GM21423 (cell line): ENCODE measurements at regions not wholly inside any gene's neighbourhood (a gene's known extent, or its start where the extent isn't known, plus 50 kb on each side); places are given as distances from the start of the nearest gene placed in this dataset.

Experiments
- ATAC-seq: cut with Tn5 transposase; IDR thresholded peaks from one replicate; pipeline ENCODE4 v1.9.1; 2021; ENCODE audit warnings: mild to moderate bottlenecking, moderate library complexity; ENCODE audit not compliant: unreplicated experiment

DNA sequence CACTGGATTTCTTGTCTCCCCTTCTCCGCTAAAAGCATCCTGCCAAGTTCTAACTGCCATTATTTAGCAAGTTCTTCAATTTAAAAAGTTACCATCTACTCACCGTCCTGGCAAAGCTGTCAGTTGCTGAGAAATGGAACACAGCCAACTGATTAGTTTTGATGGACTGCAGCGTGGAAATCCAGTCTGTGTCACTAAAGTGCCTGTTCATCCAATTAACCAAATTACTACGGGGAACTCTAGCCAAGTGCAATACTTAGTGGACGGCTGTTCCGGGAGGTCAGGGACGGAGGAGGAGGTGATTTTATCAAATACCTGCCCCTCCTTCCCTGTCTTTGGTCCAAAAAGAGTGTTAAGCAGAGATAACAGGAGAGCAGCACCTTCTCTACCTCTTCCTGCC is 260.7 kb downstream of the MAF start:
- no peak for ATAC-seq

DNA sequence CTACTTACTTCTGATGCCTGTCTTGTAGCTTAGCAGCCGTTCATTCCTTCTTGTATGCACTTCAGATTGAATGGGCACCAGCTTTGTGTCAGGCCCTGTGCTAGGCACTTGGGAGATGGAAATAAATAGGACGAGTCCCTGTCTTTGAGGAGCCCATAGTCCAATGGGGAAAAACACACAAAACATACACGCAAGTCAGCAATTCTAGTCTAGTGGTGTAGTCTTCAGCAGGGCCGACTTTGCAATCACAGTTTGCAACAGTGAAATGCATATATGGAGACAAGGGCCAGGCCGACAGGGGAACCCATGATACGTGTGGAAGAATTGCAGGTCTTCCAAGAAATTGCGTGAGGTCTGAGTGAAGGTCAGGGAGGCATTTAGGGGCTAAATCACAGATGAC is 262.6 kb downstream of the MAF start:
- ATAC-seq: no peak

DNA sequence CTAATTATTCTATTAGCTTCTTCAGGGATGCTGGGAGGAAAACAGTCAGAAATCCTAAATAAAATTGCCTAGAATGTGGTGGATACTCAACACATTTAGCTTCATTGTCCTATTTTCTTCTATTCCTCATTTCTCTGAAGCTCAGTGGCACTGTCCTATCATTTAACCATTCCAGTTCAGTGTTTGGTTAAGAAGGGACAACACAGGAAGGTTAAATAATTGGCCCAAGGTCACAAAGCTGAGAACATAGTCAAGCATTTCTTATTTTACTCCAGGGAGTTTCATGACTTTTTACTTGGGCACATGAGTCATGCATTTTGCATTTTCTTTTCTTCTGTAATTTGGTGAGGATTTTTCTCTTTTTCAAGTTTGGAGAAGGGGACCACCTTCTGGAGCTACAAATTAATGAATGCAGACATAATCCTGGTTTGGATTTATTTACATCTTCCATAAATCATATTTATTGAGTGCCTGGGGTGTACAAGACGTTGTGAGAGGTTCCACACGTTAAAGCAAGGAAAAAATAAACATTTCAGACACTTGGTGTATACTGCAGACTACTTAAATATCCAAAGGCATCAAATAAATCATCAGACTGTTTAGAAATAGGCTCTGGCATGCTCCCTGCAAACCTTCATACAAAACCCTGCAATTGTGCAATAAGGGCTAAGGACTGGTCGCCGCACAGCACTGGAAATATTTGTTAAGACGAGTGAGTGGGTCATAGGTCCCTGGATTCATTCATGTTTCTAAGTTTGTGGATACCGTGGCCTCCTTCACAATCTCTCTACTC is 263.9 kb downstream of the MAF start:
- no peak for ATAC-seq

DNA sequence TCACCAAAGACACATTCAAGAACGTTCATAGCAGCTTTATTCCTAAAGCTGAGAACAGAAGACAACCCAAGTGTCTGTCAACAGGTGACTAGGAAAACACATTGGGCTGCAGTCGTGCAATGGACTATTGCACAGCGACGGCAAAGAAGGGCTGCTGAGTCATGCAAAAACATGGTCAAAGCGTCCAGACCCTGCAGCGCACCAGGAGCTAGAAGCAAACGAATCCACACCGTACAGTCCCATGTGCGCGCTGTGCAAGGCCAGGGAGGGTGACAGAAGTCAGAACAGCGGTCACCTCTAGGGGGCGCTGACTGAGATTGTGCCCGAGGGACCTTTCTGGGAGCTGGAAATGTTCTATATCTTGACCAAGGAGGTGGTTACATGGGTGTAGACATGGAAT is 266.4 kb downstream of the MAF start:
- no peak for ATAC-seq

- no peak for ATAC-seq
Observed at GRCh38 chr16:79331066-79331465, 269.5 kb downstream of the MAF start.

DNA sequence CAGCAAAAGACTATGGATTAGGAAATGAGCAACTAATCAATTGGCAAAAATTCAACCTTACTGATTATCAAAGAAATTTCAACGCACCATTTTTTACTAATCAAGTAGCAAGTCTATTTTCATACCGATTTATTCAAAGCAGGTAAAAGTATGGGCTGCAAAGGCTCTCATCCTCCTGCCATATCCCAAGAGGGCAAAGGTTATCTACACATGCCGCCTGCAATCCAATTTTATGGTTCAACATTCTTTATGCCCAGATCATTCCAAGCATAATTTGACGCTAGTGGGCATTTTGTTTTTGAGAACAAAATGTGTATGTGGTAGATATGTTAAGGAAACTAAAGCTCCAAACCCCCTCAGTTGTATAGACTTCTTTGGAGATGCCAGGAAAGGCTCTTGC is 270.6 kb downstream of the MAF start:
- ATAC-seq: no peak

GRCh38 chr16:79329166-79329521 is 271.4 kb downstream of the MAF start:
- ATAC-seq: no peak

DNA sequence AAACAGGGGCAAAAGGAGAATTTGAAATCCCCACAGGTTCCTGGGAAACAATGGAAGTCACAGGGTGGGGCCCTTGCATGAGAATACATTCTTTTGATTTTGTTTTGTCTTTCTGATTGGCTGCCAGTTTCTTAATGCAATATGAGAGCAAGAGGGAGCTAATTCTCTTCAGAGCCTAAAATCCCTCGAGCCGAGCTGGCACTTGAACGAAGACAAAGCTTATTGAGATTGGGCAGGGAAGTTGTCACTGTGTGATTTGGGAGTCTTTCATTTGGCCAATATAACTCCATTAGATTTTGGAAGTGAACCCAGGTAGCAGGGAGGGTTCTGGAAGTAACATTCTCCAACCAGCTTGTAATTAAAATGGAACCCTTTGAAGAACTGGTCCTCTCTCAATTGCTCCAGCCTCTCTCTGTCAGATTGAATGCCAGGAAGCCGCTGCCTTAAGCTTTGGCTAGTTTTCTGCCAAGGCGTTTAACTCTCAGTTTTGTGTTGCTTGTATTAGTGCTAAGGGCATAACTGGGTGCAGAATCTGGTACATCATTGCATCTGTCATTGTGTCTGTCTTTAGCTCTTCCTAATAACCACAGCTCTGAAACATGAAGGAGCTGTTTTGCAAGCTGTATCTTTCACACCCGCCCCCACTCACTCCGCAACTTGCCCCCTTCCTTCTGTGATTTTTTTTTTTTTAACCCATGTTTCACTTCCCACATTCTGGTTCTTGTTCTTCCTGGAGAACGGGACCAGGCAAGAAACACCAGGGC is 272.0 kb downstream of the MAF start:
- ATAC-seq: no peak

DNA sequence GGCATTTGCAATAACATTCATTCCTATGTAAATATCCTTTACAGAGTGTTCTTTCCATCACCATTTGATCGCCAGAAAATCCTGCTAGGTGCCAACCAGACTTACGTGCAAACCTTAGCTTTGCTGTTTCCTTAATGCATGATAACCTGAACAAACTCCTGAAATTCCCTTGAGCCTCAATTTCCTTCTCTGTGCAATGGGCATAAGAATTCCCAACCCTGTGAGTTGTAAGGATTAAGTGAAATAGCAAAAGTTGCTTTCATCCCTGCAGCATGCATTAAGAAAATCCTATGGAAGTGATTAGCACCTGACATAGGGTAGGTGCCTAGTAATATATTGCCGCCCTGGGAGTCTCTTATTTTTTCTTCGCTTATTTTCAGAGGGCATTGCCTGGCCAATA is 272.7 kb downstream of the MAF start:
- ATAC-seq: no peak

DNA sequence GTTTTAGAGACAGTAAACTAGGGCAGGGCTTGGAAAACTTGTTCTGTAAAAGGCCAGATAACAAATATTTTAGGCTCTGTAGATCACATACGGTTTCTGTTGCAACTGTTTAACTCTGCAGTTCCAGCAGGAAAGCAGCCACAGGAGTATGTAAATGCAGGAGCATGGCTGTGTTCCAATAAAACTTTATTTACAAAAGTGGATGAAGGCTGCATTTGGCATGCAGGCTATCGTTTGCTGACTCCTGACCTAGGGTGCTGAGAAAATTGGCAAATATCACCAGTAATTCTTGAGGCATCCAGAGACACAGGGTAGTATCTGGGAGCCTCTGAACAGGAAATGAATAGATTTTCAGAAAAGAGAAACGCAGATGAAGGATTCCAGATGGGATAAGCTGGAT is 274.0 kb downstream of the MAF start:
- ATAC-seq: no peak

GRCh38 chr16:79325226-79325945 is 275.2 kb downstream of the MAF start:
- ATAC-seq: no peak

- ATAC-seq: no peak
Observed at GRCh38 chr16:79320956-79321355, 279.6 kb downstream of the MAF start.

GRCh38 chr16:79318143-79318899 is 282.2 kb downstream of the MAF start:
- no peak for ATAC-seq

DNA sequence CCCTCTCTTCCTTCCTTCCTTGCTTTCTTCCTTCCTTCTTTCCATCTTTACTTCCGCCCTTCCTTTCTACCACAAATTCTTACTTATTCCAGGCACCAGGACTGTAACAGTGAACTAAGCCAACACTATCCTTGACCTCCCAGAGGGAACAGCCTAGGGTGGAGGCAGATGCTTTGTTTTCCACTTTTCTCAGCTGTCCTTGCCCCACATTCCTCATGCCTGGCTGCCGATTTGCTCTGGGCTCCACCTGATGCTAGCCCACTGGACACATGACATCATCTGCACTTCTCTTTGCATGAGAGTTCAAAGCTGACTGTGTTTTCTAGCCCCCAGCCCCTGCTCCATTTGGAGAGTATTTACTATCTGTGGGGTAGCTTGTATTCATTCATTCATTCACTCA is 283.0 kb downstream of the MAF start:
- no peak for ATAC-seq

- no peak for ATAC-seq
Observed at GRCh38 chr16:79317026-79317425, 283.5 kb downstream of the MAF start.

DNA sequence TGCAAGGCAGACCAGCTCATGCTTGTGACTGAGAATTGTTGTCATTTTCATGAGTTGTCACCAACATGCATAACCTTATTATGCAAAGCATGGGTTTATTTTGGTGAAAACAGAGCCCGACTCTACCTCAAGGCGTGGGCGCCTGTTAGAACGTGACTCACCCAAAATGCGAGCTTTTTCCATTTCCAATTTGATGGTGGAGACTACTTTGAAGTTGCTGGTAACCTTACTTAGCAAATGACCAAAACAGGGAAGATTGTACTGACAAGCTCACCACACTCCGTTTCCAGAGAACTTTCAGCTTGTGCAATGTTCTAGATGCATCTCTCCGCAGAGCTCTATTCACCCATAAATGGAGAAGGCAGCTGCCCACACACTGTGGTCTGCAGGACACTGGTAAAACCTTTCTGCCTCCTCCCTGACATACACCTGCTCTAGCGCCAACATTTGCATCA is 284.5 kb downstream of the MAF start:
- no peak for ATAC-seq

GRCh38 chr16:79312502-79312901 is 288.0 kb downstream of the MAF start:
- ATAC-seq: no peak

DNA sequence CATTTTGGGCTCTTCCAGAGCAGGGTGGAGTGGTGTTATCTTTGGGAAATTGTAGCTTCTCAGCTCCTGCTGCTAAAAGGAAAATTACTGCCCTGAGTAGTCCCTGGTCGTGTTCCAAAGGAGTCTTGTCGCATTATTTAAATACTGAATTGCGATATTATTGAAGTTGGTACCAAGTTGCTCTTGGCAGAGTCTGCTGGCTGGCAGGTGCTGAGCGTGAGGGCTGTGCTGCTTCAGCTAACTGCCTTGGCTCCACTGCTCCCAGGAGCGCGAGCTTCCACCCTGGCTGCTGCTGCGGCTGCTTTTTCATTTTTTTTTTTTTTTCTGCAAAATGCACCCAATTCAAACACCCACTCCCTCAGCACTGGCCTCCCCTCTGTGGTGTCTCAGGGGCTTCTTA is 289.8 kb downstream of the MAF start:
- no peak for ATAC-seq

- no peak for ATAC-seq
Observed at GRCh38 chr16:79309606-79310005, 290.9 kb downstream of the MAF start.

DNA sequence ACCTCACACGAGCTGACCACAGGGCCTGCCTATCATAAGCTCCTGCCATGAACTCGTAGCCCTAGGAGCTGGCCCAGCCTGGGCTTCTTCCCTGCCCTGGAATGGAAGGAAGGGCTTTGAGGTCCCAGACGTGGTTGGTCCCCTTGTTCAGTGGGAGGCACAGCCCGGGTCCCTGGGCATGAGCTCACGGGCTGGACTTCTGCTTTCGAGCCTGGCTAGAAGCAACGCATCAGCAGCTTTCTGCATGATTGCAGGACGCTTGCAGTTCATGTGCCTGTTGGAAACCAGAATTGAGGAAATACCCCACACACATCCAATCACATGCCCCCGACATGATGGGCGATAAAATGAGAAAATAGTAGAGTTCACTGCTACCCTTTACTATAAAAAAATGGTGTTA is 293.3 kb downstream of the MAF start:
- ATAC-seq: no peak

DNA sequence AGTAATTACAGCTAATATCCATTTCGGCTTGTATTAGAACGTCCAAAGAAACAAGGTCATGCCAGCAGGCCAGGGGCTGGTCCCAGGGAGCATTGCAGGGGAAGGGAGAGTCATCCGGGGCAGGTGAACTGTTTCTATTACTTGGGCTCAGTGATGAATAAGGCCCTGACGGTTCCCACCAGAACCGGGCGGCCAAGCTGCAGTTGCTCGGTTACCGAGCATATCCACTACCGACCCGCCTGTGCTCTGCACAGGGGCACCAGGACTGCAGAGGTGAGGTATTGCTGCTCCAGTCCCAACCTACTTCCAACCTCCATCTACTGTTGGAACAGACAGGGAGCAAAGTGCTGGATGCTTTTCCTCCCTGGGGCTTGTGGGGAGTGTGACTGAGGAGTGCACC is 295.5 kb downstream of the MAF start:
- no peak for ATAC-seq
